ENCODE measurements at regions not wholly inside any gene's neighbourhood (a gene's known extent, or its start where the extent isn't known, plus 50 kb on each side); places are given as distances from the start of the nearest gene placed in this dataset.

DNA sequence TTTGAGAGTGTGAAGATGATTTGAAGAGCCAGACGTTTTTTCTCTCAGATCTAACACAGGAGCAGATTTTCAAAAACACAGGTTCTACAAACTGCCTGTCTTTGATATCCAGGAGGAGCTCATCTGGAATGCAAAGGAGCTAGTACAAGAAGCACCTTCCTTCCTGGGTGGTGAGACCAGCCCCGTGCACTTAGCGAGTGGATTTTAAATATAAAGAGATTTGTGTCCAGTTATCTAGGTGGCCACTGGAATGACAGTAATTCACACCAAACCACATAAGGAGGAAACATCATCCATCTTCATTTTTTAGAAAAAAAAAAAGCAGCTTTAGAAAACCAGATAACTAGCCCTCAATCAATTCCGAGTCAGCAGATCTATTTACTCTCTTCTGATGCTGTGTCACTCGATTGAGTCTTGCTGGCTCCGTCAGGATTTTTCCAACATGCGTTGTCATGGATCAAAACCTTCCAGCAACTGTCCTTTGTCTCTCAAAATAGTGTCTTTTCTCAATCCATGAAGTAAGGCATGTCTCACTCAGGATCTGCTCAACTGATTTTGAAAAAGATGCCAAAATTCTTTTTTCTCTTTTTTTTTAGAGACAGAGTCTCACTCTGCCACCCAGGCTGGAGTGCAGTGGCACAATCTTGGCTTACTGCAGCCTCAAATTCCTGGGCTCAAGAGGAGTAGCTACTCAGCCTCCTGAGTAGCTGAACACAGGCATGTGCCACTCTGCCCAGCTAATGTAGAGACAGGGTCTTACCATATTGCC lies 451.2 kb upstream of the PSMD7 start:
- Histone ChIP-seq H2AFZ (ENCODE audit: low read depth, low read length) (no peak overlapping the region), H2BK15ac (ENCODE audit: low read depth, poor library complexity, severe bottlenecking) (no peak overlapping the region), H4K91ac (ENCODE audit: low read length) (no peak overlapping the region), H3K27me3 (ENCODE audit: control insufficient read depth in 1 of 2, insufficient read depth in 1 of 2, low read length in 2 of 2) (no peaks in the 10 kb centered on the region), H2BK5ac (ENCODE audit: low read depth, low read length, poor library complexity, severe bottlenecking) (no peak overlapping the region), H3K4ac (ENCODE audit: low read depth in 1 of 2, low read length in 2 of 2) (no peak overlapping the region), H3K23ac (ENCODE audit: low read length in 2 of 2) (no peak overlapping the region), H2BK12ac (ENCODE audit: low read length in 2 of 2) (no peak overlapping the region), H3K79me1 (replicated peaks; ENCODE audit: low read length, poor library complexity, severe bottlenecking) (no peaks in the 10 kb centered on the region), H2BK120ac (ENCODE audit: low read depth, low read length) (no peak overlapping the region), H4K8ac (ENCODE audit: low read length) (no peak overlapping the region), H3K9me3 (ENCODE audit: control insufficient read depth, low read length) (no peaks in the 10 kb centered on the region), H3K9ac (ENCODE audit: low read length) (no peak overlapping the region), H2AK5ac (ENCODE audit: low read length, severe bottlenecking) (no peak overlapping the region), H3K27ac (ENCODE audit: low read length, poor library complexity, severe bottlenecking) (no peak overlapping the region), H3K18ac (ENCODE audit: low read depth in 1 of 2, low read length in 2 of 2) (no peak overlapping the region), H3K14ac (ENCODE audit: low read length in 2 of 2) (no peak overlapping the region), H3K4me1 (ENCODE audit: control insufficient read depth, insufficient read depth, low read depth, low read length) (no peaks in the 10 kb centered on the region), H3K4me3 (ENCODE audit: insufficient read depth in 1 of 2, low read depth in 1 of 2, low read length in 2 of 2) (no peak overlapping the region), H3K36me3 (ENCODE audit: control insufficient read depth in 1 of 2, insufficient read depth in 2 of 2, low read depth in 1 of 2, low read length in 2 of 2) (no peaks in the 10 kb centered on the region), H3K4me2 (ENCODE audit: low read length, poor library complexity, severe bottlenecking) (no peak overlapping the region)
- 66% methylated on average over 5 of the region's 7 CpGs for WGBS
- DNase-seq = no peak

DNA sequence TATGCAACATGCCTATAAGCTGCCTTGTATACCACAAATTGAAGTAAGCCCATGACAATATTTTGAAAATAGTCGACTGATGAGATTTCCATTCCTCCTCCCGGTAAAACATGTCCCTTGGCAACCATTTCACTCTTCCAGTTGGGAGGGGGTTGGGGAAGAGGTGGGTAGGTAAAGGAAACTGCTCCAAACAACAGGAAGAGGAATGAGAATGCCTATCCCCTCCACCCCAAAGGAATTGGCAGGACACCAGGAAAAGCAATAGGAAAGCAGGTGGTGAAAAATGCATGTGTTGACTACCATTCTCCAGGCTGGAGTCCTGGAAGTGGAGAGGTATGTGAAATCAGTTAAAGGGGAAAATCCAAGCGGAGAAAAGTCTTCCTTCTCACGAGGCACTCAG lies 455.9 kb upstream of the PSMD7 start:
- peaks cover 15% of the 10 kb centered on the region for H3K9me3 ChIP-seq (ENCODE audit: control insufficient read depth, low read length)
- 60% methylated on average over 2 of the region's 4 CpGs for WGBS
- H2AFZ ChIP-seq (ENCODE audit: low read depth, low read length) = no peak overlapping the region
- no peak overlapping the region for H2AK5ac ChIP-seq (ENCODE audit: low read length, severe bottlenecking)
- H3K27ac ChIP-seq (ENCODE audit: low read length, poor library complexity, severe bottlenecking) = no peak overlapping the region
- no peak overlapping the region for H3K9ac ChIP-seq (ENCODE audit: low read length)
- H3K18ac ChIP-seq (ENCODE audit: low read depth in 1 of 2, low read length in 2 of 2) = no peak overlapping the region
- no peak overlapping the region for H4K91ac ChIP-seq (ENCODE audit: low read length)
- H3K27me3 ChIP-seq (ENCODE audit: control insufficient read depth in 1 of 2, insufficient read depth in 1 of 2, low read length in 2 of 2) = no peaks in the 10 kb centered on the region
- no peaks in the 10 kb centered on the region for H3K79me1 ChIP-seq (replicated peaks; ENCODE audit: low read length, poor library complexity, severe bottlenecking)
- DNase-seq = no peak
- H3K4me3 ChIP-seq (ENCODE audit: insufficient read depth in 1 of 2, low read depth in 1 of 2, low read length in 2 of 2) = no peak overlapping the region
- H3K4ac ChIP-seq (ENCODE audit: low read depth in 1 of 2, low read length in 2 of 2) = no peak overlapping the region
- H2BK5ac ChIP-seq (ENCODE audit: low read depth, low read length, poor library complexity, severe bottlenecking) = no peak overlapping the region
- no peak overlapping the region for H3K23ac ChIP-seq (ENCODE audit: low read length in 2 of 2)
- H3K4me2 ChIP-seq (ENCODE audit: low read length, poor library complexity, severe bottlenecking) = no peak overlapping the region
- H2BK120ac ChIP-seq (ENCODE audit: low read depth, low read length) = no peak overlapping the region
- no peak overlapping the region for H2BK12ac ChIP-seq (ENCODE audit: low read length in 2 of 2)
- H3K4me1 ChIP-seq (ENCODE audit: control insufficient read depth, insufficient read depth, low read depth, low read length) = no peaks in the 10 kb centered on the region
- no peak overlapping the region for H4K8ac ChIP-seq (ENCODE audit: low read length)
- no peaks in the 10 kb centered on the region for H3K36me3 ChIP-seq (ENCODE audit: control insufficient read depth in 1 of 2, insufficient read depth in 2 of 2, low read depth in 1 of 2, low read length in 2 of 2)
- no peak overlapping the region for H3K14ac ChIP-seq (ENCODE audit: low read length in 2 of 2)
- H2BK15ac ChIP-seq (ENCODE audit: low read depth, poor library complexity, severe bottlenecking) = no peak overlapping the region

DNA sequence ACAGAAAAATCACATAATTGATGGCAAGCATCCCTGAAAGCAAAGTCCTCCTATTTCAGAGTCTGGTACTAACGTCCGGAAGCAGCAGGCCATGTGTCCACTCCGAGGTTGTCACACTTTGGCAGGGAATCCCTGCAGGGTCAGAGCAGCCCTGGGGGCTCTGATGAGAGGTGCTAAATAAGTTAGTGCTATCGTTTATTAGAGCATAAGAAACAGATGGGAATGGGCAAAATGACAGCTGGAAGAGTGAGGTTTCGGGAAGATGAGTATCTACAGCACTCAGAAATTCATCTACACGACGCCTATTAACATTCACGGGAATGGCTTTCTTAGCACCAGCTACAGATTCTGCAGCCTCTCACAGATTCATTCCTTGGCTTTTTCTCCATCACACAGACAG lies 465.4 kb upstream of the PSMD7 start:
- no peak overlapping the region for H2BK5ac ChIP-seq (ENCODE audit: low read depth, low read length, poor library complexity, severe bottlenecking)
- H3K36me3 ChIP-seq (ENCODE audit: control insufficient read depth in 1 of 2, insufficient read depth in 2 of 2, low read depth in 1 of 2, low read length in 2 of 2) = no peaks in the 10 kb centered on the region
- H3K23ac ChIP-seq (ENCODE audit: low read length in 2 of 2) = no peak overlapping the region
- no peak overlapping the region for H2BK120ac ChIP-seq (ENCODE audit: low read depth, low read length)
- H2BK15ac ChIP-seq (ENCODE audit: low read depth, poor library complexity, severe bottlenecking) = no peak overlapping the region
- H3K4ac ChIP-seq (ENCODE audit: low read depth in 1 of 2, low read length in 2 of 2) = no peak overlapping the region
- H4K91ac ChIP-seq (ENCODE audit: low read length) = no peak overlapping the region
- no peak overlapping the region for H2AFZ ChIP-seq (ENCODE audit: low read depth, low read length)
- no peaks in the 10 kb centered on the region for H3K79me1 ChIP-seq (replicated peaks; ENCODE audit: low read length, poor library complexity, severe bottlenecking)
- no peaks in the 10 kb centered on the region for H3K27me3 ChIP-seq (ENCODE audit: control insufficient read depth in 1 of 2, insufficient read depth in 1 of 2, low read length in 2 of 2)
- H3K4me3 ChIP-seq (ENCODE audit: insufficient read depth in 1 of 2, low read depth in 1 of 2, low read length in 2 of 2) = no peak overlapping the region
- 85% methylated on average over 7 of the region's 8 CpGs for WGBS
- H2BK12ac ChIP-seq (ENCODE audit: low read length in 2 of 2) = no peak overlapping the region
- H3K14ac ChIP-seq (ENCODE audit: low read length in 2 of 2) = no peak overlapping the region
- H3K9ac ChIP-seq (ENCODE audit: low read length) = no peak overlapping the region
- H3K27ac ChIP-seq (ENCODE audit: low read length, poor library complexity, severe bottlenecking) = no peak overlapping the region
- H3K9me3 ChIP-seq (ENCODE audit: control insufficient read depth, low read length) = peaks cover 5% of the 10 kb centered on the region
- H3K4me2 ChIP-seq (ENCODE audit: low read length, poor library complexity, severe bottlenecking) = no peak overlapping the region
- no peak overlapping the region for H3K18ac ChIP-seq (ENCODE audit: low read depth in 1 of 2, low read length in 2 of 2)
- no peaks in the 10 kb centered on the region for H3K4me1 ChIP-seq (ENCODE audit: control insufficient read depth, insufficient read depth, low read depth, low read length)
- DNase-seq = no peak
- no peak overlapping the region for H2AK5ac ChIP-seq (ENCODE audit: low read length, severe bottlenecking)
- no peak overlapping the region for H4K8ac ChIP-seq (ENCODE audit: low read length)

DNA sequence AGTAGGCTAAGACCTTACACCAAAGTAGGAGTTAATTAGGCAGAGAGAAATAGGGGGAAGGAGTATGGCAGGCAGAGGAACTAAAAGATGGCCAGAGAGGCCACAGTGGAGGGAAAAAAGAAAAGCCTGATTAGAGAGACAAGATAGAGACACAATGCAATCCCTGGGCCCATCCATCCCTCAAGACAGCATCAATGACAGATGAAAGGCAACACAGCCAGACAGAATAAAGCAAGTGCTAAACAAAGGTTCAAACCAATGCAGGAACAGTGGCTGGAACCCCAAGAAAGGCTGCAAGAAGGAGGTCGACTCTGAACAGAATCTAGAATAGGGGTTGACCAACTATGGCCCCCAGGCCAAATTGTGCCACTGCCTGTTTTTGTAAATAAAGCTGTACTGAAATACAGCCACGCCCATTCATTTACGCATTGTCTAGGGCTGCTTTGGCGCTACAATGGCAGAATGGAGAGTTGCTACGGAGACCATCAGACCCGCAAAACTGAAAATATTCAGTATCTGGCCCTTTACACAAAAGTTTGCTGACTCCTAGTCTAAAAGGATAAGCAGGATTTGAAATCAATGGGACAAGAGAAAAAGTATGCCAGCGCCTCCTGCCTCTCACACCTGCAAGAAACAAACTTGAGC lies 473.3 kb upstream of the PSMD7 start:
- peaks cover 3% of the 10 kb centered on the region for H3K9me3 ChIP-seq (ENCODE audit: control insufficient read depth, low read length)
- no peak overlapping the region for H4K8ac ChIP-seq (ENCODE audit: low read length)
- no peaks in the 10 kb centered on the region for H3K79me1 ChIP-seq (replicated peaks; ENCODE audit: low read length, poor library complexity, severe bottlenecking)
- no peak overlapping the region for H3K4ac ChIP-seq (ENCODE audit: low read depth in 1 of 2, low read length in 2 of 2)
- H2BK120ac ChIP-seq (ENCODE audit: low read depth, low read length) = no peak overlapping the region
- WGBS = 76% methylated on average over 7 of the region's 7 CpGs
- no peak overlapping the region for H2BK12ac ChIP-seq (ENCODE audit: low read length in 2 of 2)
- H2BK5ac ChIP-seq (ENCODE audit: low read depth, low read length, poor library complexity, severe bottlenecking) = no peak overlapping the region
- no peak overlapping the region for H3K9ac ChIP-seq (ENCODE audit: low read length)
- no peak overlapping the region for H3K4me3 ChIP-seq (ENCODE audit: insufficient read depth in 1 of 2, low read depth in 1 of 2, low read length in 2 of 2)
- H3K14ac ChIP-seq (ENCODE audit: low read length in 2 of 2) = no peak overlapping the region
- H3K27me3 ChIP-seq (ENCODE audit: control insufficient read depth in 1 of 2, insufficient read depth in 1 of 2, low read length in 2 of 2) = no peaks in the 10 kb centered on the region
- H3K36me3 ChIP-seq (ENCODE audit: control insufficient read depth in 1 of 2, insufficient read depth in 2 of 2, low read depth in 1 of 2, low read length in 2 of 2) = no peaks in the 10 kb centered on the region
- no peak overlapping the region for H2AFZ ChIP-seq (ENCODE audit: low read depth, low read length)
- H3K23ac ChIP-seq (ENCODE audit: low read length in 2 of 2) = no peak overlapping the region
- no peak overlapping the region for H3K18ac ChIP-seq (ENCODE audit: low read depth in 1 of 2, low read length in 2 of 2)
- H2AK5ac ChIP-seq (ENCODE audit: low read length, severe bottlenecking) = no peak overlapping the region
- H4K91ac ChIP-seq (ENCODE audit: low read length) = no peak overlapping the region
- no peak overlapping the region for H3K27ac ChIP-seq (ENCODE audit: low read length, poor library complexity, severe bottlenecking)
- no peak for DNase-seq
- no peaks in the 10 kb centered on the region for H3K4me1 ChIP-seq (ENCODE audit: control insufficient read depth, insufficient read depth, low read depth, low read length)
- H2BK15ac ChIP-seq (ENCODE audit: low read depth, poor library complexity, severe bottlenecking) = no peak overlapping the region
- no peak overlapping the region for H3K4me2 ChIP-seq (ENCODE audit: low read length, poor library complexity, severe bottlenecking)

All from mesenchymal stem cell (in vitro differentiated cells and primary cell).